A549 (cell line): ENCODE measurements at regions not wholly inside any gene's neighbourhood (a gene's known extent, or its start where the extent isn't known, plus 50 kb on each side); places are given as distances from the start of the nearest gene placed in this dataset.

Experiments
- BHLHE40 ChIP-seq: IDR thresholded peaks from 2 replicates; pipeline ENCODE4 v1.6.1; 2012; ENCODE audit warnings: low read depth, low read length, inconsistent platforms
- CBX8 ChIP-seq: fragments of 200-600 bp; sonication (generic); IDR thresholded peaks from 2 replicates; pipeline ENCODE4 v1.6.1; 2016
- CTCF ChIP-seq: fragments of >200 bp; sonication (Bioruptor Twin); formaldehyde crosslinking; IDR thresholded peaks from 3 replicates; pipeline ENCODE4 v1.5.1; 2016
- EHMT2 ChIP-seq: fragments of 200-600 bp; sonication (generic); IDR thresholded peaks from 2 replicates; pipeline ENCODE4 v1.6.1; 2016; ENCODE audit warnings: antibody characterized with exemption, low read depth, mild to moderate bottlenecking, moderate library complexity
- ESRRA ChIP-seq: fragments of 150-350 bp; IDR thresholded peaks from 2 replicates; pipeline ENCODE4 v1.6.1; 2014; ENCODE audit warnings: mild to moderate bottlenecking, low read length, borderline replicate concordance
- SREBF2 ChIP-seq: fragments of 450-650 bp; IDR thresholded peaks from 2 replicates; pipeline ENCODE4 v1.6.1; 2014; ENCODE audit warnings: mild to moderate bottlenecking, moderate library complexity

GRCh38 chr18:41630232-41630886 lies 324.7 kb upstream of the PIK3C3 start:
- TF ChIP-seq SREBF2 (no peak), CTCF (no peak), ESRRA (no peak), BHLHE40 (no peak), EHMT2 (no peak), CBX8 (no peak)
